GM21367 (cell line): ENCODE measurements at regions not wholly inside any gene's neighbourhood (a gene's known extent, or its start where the extent isn't known, plus 50 kb on each side); places are given as distances from the start of the nearest gene placed in this dataset.
"Not testable (repeated sequence)": the region's sequence is repeated elsewhere in the genome, so short reads cannot be mapped to it uniquely, and the experiment has no call there.

Experiments used
- ATAC-seq: cut with Tn5 transposase; IDR thresholded peaks from one replicate; pipeline ENCODE4 v1.9.1; 2021; ENCODE audit not compliant: unreplicated experiment

DNA sequence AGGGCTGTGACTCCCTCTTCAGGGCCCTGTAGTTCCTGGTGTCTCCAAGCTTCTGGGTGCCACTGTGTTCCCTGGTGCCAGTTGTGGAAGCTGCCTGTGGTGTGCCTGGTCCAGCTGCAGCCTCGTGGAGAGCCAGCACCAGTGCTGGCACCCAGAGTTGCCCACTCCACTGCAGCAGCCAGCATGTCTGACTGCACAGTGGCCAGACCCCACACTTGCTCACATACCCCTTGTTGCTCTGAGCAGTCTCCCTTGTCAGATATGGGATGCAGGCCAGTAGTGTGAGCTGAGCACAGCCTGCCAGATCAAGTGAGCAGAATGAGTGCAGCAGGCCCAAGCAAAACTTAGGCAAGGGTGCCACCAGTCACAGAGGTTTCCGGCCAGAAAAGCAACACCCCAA, 108.6 kb downstream of the ZMAT1 start:
- ATAC-seq: no peak

DNA sequence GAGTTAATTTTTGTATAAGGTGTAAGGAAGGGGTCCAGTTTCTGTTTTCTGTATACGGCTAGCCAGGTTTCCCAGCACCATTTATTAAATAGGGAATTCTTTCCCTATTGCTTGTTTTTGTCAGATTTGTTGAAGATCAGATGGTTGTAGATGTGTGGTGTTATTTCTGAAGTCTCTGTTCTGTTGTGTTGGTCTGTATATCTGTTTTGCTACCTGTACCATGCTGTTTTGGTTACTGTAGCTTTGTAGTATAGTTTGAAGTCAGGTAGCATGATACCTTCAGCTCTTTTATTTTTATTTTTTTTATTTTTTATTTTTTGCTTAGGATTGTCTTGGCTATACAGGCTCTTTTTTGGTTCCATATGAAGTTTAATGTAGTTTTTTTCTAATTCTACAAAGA, 114.1 kb downstream of the ZMAT1 start:
- not testable (repeated sequence) for ATAC-seq

DNA sequence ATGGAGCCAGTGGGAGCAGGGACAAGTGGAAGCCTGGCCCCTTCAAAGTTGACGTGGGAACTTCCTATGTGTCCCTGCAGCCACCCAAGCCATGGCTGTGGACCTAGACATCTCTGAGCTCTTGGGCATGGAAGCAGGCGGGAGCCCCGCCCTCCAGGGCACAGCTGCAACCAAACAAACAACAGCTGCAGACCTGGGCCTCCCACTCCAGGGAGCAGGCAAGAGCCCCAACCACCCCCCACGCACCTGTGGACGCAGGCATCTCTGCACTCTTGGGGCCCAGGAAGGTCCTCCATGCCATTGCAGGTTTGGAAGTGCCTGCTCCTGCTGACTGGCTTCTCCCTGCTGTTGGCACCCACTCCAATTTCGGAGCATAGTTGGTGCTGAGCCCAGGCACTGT, 118.6 kb downstream of the ZMAT1 start:
- ATAC-seq: no peak

DNA sequence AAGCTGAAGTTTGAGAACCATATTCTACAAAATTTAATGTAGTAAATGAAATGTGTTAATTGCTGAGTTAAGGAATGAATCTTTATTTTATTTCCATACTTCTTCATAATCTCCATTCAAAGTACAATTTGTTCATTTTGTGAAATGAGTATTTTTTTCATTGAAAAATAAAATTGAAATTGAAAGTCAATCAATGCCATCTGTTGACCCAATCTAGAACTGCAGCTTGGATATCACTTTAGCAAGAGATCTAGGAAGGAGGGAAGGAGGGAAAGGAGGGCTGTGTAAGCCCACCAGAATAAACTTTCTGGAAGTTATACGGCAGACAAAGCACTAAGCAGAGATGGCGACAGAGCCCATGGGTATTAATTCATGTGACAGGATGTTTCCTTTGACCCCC, 128.4 kb downstream of the ZMAT1 start:
- no peak for ATAC-seq

- peak; percentile 100 for ATAC-seq
Measured at GRCh38 chrX:101799387-101799786, 132.4 kb downstream of the ZMAT1 start.

GRCh38 chrX:101787934-101788333, 128.3 kb upstream of the ARMCX2 start:
- ATAC-seq: no peak

DNA sequence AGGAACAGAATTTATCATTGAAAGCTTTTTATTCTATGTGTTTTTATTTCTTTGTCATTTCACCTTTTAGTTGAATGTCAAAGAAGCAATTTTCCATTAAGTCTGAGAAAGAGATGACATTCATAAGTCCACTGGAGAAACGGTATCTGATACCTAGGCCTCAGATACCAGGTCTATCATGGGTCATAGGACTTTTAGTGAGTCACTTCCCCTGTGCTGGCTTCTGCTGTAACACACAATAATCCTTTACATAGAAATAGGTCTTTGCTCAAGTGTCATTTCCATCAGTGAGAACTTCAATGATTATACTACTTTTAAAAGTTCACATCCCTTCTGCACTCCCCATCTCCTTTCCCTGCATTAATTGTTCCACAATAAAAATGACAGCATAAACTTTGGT, 125.5 kb upstream of the ARMCX2 start:
- no peak for ATAC-seq

DNA sequence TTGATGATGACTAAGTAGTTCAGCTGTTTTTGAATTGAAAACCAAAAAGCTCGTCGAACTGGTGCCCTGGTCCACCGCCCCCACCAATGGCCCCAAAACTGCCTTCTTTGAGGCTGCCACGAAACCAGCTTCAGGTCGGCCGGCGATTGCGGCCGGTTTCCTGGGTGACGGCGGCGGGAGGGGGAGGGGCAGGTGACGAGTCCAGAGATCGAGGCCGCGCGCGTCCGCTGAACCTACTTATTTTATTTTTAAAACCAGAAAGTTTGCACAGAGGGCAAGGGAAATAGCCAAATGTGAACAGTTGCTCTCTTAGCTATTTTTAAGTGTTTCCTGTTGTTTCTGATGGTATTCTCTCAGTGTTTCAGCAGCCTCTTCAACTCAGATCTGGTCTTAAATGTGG, 120.8 kb upstream of the ARMCX2 start:
- ATAC-seq: not testable (repeated sequence)

DNA sequence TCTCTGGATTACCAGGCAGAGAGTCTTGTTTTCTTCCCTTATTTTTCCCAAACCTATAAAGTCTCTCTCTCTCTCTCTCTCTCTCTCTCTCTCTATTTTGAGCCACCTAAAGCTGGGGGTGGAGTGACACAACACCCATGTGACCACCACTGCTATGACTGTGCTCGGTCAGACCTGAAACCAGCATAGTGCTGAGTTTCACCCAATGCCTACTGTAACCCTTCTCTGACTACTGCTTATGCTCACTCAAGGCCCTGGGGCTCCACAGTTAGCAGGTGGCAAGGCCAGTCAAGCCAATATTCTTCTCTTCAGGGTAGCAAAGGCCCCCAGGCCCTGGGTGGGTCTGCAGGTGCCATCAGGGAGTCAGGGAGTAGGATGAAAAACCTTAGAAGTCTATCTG, 114.7 kb upstream of the ARMCX2 start:
- peak; percentile 99 for ATAC-seq

- ATAC-seq: no peak
Measured at GRCh38 chrX:101764538-101764937, 104.9 kb upstream of the ARMCX2 start.

DNA sequence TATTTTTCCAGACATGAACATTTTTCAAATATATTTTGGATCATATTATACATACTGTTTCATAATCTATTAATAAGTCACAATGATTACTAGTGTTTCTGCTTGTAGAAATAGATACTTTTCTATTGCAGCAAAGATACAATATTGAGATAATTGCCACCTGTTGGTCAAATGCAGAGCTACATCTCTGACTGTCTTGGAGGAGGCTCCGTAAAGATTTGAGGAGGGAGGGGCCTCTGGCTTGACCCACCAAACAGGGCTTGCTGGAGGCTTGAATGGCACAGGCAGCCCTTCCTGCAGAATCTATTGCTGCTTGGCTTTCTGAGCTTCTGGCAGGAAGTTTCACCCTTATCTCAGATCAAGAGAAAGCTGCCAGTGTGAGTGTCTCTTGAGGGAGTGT, 99.3 kb upstream of the ARMCX2 start:
- ATAC-seq: peak; percentile 74

- no peak for ATAC-seq
Measured at GRCh38 chrX:101750744-101751143, 91.1 kb upstream of the ARMCX2 start.

GRCh38 chrX:101749436-101749835, 89.8 kb upstream of the ARMCX2 start:
- no peak for ATAC-seq

GRCh38 chrX:101745046-101745445, 85.4 kb upstream of the ARMCX2 start:
- no peak for ATAC-seq

DNA sequence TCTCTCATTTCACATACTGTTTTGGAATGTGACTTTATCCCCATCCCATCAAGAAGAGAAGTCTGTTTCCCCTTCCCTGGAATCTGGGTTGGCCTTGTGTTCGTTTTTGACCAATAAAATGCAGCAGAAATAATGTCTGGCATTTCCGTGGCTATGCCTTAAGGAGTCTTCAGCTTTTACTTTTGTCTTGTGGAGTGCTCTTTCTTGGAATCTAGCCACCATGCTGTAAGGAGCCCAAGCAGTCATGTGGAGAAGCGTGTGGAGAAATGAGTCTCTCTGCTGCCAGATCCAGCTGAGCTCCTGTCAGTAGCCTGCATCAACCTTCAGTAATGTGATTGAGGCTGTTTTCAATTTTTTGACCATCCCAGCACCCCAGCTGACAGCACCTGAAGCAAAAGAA, 84.4 kb upstream of the ARMCX2 start:
- no peak for ATAC-seq

GRCh38 chrX:101740642-101741041, 81.0 kb upstream of the ARMCX2 start:
- ATAC-seq: no peak

DNA sequence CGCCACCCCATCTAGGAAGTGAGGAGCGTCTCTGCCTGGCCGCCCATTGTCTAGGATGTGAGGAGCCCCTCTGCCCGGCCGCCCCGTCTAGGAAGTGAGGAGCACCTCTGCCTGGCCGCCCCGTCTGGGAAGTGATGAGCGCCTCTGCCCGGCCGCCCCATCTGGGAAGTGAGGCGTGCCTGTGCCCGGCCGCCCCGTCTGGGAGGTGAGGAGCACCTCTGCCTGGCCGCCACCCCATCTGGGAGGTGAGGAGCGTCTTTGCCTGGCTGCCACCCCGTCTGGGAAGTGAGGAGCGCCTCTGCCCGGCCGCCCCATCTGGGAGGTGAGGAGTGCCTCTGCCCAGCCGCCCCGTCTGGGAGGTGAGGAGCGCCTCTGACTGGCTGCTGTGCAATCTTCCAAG, 79.2 kb upstream of the ARMCX2 start:
- ATAC-seq: not testable (repeated sequence)

- ATAC-seq: not testable (repeated sequence)
Measured at GRCh38 chrX:101738411-101738810, 78.8 kb upstream of the ARMCX2 start.

- ATAC-seq: no peak
Measured at GRCh38 chrX:101736651-101737050, 77.0 kb upstream of the ARMCX2 start.

GRCh38 chrX:101732870-101733269, 73.2 kb upstream of the ARMCX2 start:
- ATAC-seq: no peak

DNA sequence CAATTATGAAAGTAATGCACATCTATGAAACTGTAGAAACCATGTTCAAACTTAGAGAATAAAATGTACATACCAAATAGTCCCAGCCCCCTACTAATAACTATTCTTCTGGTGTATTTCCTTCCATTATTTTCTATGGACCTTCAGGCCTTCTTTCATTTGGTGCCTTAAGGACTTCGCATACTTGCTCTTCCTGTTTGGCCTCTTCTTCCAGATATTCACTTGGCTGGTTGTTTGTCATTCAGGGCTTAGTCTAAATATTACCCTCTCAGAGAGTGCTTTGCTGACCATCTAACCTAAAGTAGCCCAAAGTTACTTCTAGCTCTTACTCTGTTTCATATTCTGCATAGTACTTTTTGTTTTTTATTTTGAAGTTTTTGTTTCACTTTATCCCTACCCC, 70.3 kb upstream of the ARMCX2 start:
- no peak for ATAC-seq
